Neural progenitor cell (in vitro differentiated cells): ENCODE measurements at regions not wholly inside any gene's neighbourhood (a gene's known extent, or its start where the extent isn't known, plus 50 kb on each side); places are given as distances from the start of the nearest gene placed in this dataset.

Experiments
- EZH2phosphoT487 ChIP-seq: fragments of 200-600 bp; sonication (generic); IDR thresholded peaks from 2 replicates; pipeline ENCODE4 v1.6.1; 2017; ENCODE audit warnings: antibody characterized with exemption
- TF ChIP-seq, protein P1 (sequence below): fragments of 200-600 bp; sonication (generic); IDR thresholded peaks from 2 replicates; pipeline ENCODE4 v1.5.1; 2017; ENCODE audit warnings: antibody characterized with exemption, mild to moderate bottlenecking

DNA sequence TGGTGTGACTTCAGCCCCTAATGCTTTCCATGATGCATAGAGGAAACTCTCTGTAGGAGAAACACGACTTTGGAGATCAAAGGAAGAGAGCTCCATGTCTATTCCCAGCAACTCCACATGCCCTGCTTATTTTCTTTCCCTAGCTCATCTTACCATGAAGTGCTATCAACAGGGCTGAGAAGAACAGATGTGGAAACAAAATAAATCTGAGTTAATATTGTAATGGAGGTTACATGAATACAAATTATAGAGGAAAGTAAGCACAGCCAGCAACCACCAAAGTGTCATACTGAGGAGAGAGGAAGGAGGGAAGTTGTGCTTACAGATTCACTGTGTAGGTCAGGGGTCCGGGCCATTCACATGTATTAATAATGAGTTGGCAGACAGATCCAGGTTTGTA, 157.5 kb downstream of the RFPL4B start:
- TF ChIP-seq, protein P1, sequence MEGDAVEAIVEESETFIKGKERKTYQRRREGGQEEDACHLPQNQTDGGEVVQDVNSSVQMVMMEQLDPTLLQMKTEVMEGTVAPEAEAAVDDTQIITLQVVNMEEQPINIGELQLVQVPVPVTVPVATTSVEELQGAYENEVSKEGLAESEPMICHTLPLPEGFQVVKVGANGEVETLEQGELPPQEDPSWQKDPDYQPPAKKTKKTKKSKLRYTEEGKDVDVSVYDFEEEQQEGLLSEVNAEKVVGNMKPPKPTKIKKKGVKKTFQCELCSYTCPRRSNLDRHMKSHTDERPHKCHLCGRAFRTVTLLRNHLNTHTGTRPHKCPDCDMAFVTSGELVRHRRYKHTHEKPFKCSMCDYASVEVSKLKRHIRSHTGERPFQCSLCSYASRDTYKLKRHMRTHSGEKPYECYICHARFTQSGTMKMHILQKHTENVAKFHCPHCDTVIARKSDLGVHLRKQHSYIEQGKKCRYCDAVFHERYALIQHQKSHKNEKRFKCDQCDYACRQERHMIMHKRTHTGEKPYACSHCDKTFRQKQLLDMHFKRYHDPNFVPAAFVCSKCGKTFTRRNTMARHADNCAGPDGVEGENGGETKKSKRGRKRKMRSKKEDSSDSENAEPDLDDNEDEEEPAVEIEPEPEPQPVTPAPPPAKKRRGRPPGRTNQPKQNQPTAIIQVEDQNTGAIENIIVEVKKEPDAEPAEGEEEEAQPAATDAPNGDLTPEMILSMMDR, result no peak
- no peak for TF ChIP-seq EZH2phosphoT487
